ENCODE measurements at regions not wholly inside any gene's neighbourhood (a gene's known extent, or its start where the extent isn't known, plus 50 kb on each side); places are given as distances from the start of the nearest gene placed in this dataset.

- TF ChIP-seq CTCF (IDR thresholded peaks at IDR 0.05; ENCODE audit: control extremely low read depth in 1 of 3, insufficient read depth in 1 of 3, low read depth in 1 of 3, low read length in 3 of 3) (no peak), POLR2AphosphoS5 (IDR thresholded peaks at IDR 0.05; ENCODE audit: low read depth, low read length) (no peak), RXRA (IDR thresholded peaks at IDR 0.05; ENCODE audit: insufficient read depth, low read depth, low read length) (no peak), BACH1 (IDR thresholded peaks at IDR 0.05; ENCODE audit: low read length) (no peak), RAD21 (IDR thresholded peaks at IDR 0.05 in 1 of 2, conservative IDR thresholded peaks at IDR 0.05 in 1 of 2; ENCODE audit: low read depth in 2 of 2, low read length in 2 of 2) (no peak), EP300 (IDR thresholded peaks at IDR 0.05; ENCODE audit: borderline replicate concordance in 1 of 2, low read depth in 2 of 2, low read length in 2 of 2) (no peak), SP2 (IDR thresholded peaks at IDR 0.05; ENCODE audit: low read length) (no peak)
Measured at GRCh38 chr6:150686566-150686965, 86.9 kb downstream of the PLEKHG1 start.

Measured in H1 (cell line).